Activated CD4-positive, alpha-beta T cell treated with anti-CD3 and anti-CD28 coated beads, Interleukin-2, amount 10 ng/mL, durations not matched to agents 24 days and 14 days (primary cell): ENCODE measurements at regions not wholly inside any gene's neighbourhood (a gene's known extent, or its start where the extent isn't known, plus 50 kb on each side); places are given as distances from the start of the nearest gene placed in this dataset.

Experiments
- DNase-seq: peaks from one replicate; pipeline ENCODE4 v3.0.0; 2022
- H3K27ac Mint-ChIP-seq: one replicate; pipeline ENCODE4 v1.8.0; 2022; ENCODE audit warnings: mild to moderate bottlenecking, mixed read lengths
- H3K27me3 Mint-ChIP-seq: one replicate; pipeline ENCODE4 v1.8.0; 2022; ENCODE audit warnings: mixed read lengths
- H3K36me3 Mint-ChIP-seq: one replicate; pipeline ENCODE4 v1.8.0; 2022; ENCODE audit warnings: low read depth, mild to moderate bottlenecking, mixed read lengths
- H3K4me1 Mint-ChIP-seq: one replicate; pipeline ENCODE4 v1.8.0; 2021; ENCODE audit warnings: mixed read lengths
- H3K4me3 Mint-ChIP-seq: one replicate; pipeline ENCODE4 v1.8.0; 2022; ENCODE audit warnings: mild to moderate bottlenecking, moderate library complexity, mixed read lengths
- H3K9me3 Mint-ChIP-seq: one replicate; pipeline ENCODE4 v1.8.0; 2021; ENCODE audit warnings: mixed read lengths
- intact Hi-C: fragments of 100-400 bp; cut with micrococcal nuclease; formaldehyde crosslinking; loops from one replicate; pipeline ENCODE4 v1.15.1; 2023

GRCh38 chr2:226030369-226030768, 630.9 kb downstream of the NYAP2 start:
- intact Hi-C loops: no loop called here
- no peaks in the 10 kb centered on the region for H3K36me3 Mint-ChIP-seq
- peaks cover 40% of the 10 kb centered on the region for H3K27me3 Mint-ChIP-seq
- H3K9me3 Mint-ChIP-seq: no peaks in the 10 kb centered on the region
- H3K4me1 Mint-ChIP-seq: peaks cover 7% of the 10 kb centered on the region
- H3K27ac Mint-ChIP-seq: no peak overlapping the region
- no peak for DNase-seq
- H3K4me3 Mint-ChIP-seq: no peak overlapping the region

GRCh38 chr2:226023946-226024345, 624.4 kb downstream of the NYAP2 start:
- H3K4me1 Mint-ChIP-seq: no peaks in the 10 kb centered on the region

GRCh38 chr2:226023383-226023782, 623.9 kb downstream of the NYAP2 start:
- H3K4me3 Mint-ChIP-seq: no peak overlapping the region
- no peak overlapping the region for H3K27ac Mint-ChIP-seq
- peaks cover 4% of the 10 kb centered on the region for H3K27me3 Mint-ChIP-seq
- no peak for DNase-seq
- H3K4me1 Mint-ChIP-seq: no peaks in the 10 kb centered on the region
- H3K9me3 Mint-ChIP-seq: peaks cover 5% of the 10 kb centered on the region
- no peaks in the 10 kb centered on the region for H3K36me3 Mint-ChIP-seq
- intact Hi-C loops: no loop called here

More at GRCh38 chr2:226023946-226024345, 624.4 kb downstream of the NYAP2 start:
- Mint-ChIP-seq H3K36me3 (no peaks in the 10 kb centered on the region), H3K27me3 (peaks cover 7% of the 10 kb centered on the region), H3K9me3 (peaks cover 4% of the 10 kb centered on the region), H3K4me3 (no peak overlapping the region), H3K27ac (no peak overlapping the region)
- DNase-seq: no peak
- intact Hi-C loops: no loop called here

GRCh38 chr2:226020956-226021355, 621.4 kb downstream of the NYAP2 start:
- Mint-ChIP-seq H3K27me3 (no peaks in the 10 kb centered on the region), H3K4me1 (no peaks in the 10 kb centered on the region), H3K27ac (no peak overlapping the region), H3K4me3 (no peak overlapping the region), H3K36me3 (no peaks in the 10 kb centered on the region), H3K9me3 (peaks cover 5% of the 10 kb centered on the region)
- intact Hi-C loops: no loop called here
- no peak for DNase-seq

- no peaks in the 10 kb centered on the region for H3K4me1 Mint-ChIP-seq
- no peak for DNase-seq
- no peak overlapping the region for H3K4me3 Mint-ChIP-seq
- H3K36me3 Mint-ChIP-seq: no peaks in the 10 kb centered on the region
- no peak overlapping the region for H3K27ac Mint-ChIP-seq
- peaks cover 5% of the 10 kb centered on the region for H3K9me3 Mint-ChIP-seq
- intact Hi-C loops: no loop called here
- H3K27me3 Mint-ChIP-seq: no peaks in the 10 kb centered on the region
Observed at GRCh38 chr2:226020176-226020575, 620.7 kb downstream of the NYAP2 start.

- H3K4me1 Mint-ChIP-seq: no peaks in the 10 kb centered on the region
- no peak overlapping the region for H3K27ac Mint-ChIP-seq
- no peak overlapping the region for H3K4me3 Mint-ChIP-seq
- no peaks in the 10 kb centered on the region for H3K27me3 Mint-ChIP-seq
- intact Hi-C loops: no loop called here
- no peak for DNase-seq
- H3K9me3 Mint-ChIP-seq: peaks cover 5% of the 10 kb centered on the region
- no peaks in the 10 kb centered on the region for H3K36me3 Mint-ChIP-seq
Observed at GRCh38 chr2:226018641-226019040, 619.1 kb downstream of the NYAP2 start.

GRCh38 chr2:226017537-226017936, 618.0 kb downstream of the NYAP2 start:
- intact Hi-C loops: no loop called here

GRCh38 chr2:226017107-226017506, 617.6 kb downstream of the NYAP2 start:
- DNase-seq: no peak

More at GRCh38 chr2:226017537-226017936, 618.0 kb downstream of the NYAP2 start:
- DNase-seq: no peak
- no peaks in the 10 kb centered on the region for H3K36me3 Mint-ChIP-seq
- no peak overlapping the region for H3K27ac Mint-ChIP-seq
- peaks cover 5% of the 10 kb centered on the region for H3K9me3 Mint-ChIP-seq
- no peak overlapping the region for H3K4me3 Mint-ChIP-seq
- no peaks in the 10 kb centered on the region for H3K27me3 Mint-ChIP-seq
- H3K4me1 Mint-ChIP-seq: no peaks in the 10 kb centered on the region

GRCh38 chr2:226011716-226012450, 612.4 kb downstream of the NYAP2 start:
- H3K36me3 Mint-ChIP-seq: no peaks in the 10 kb centered on the region
- H3K9me3 Mint-ChIP-seq: no peaks in the 10 kb centered on the region
- no peak for DNase-seq
- H3K4me3 Mint-ChIP-seq: no peak overlapping the region
- H3K27me3 Mint-ChIP-seq: no peaks in the 10 kb centered on the region
- no peak overlapping the region for H3K27ac Mint-ChIP-seq
- H3K4me1 Mint-ChIP-seq: no peaks in the 10 kb centered on the region
- intact Hi-C loops: no loop called here

More at GRCh38 chr2:226017107-226017506, 617.6 kb downstream of the NYAP2 start:
- intact Hi-C loops: no loop called here
- H3K9me3 Mint-ChIP-seq: peaks cover 5% of the 10 kb centered on the region
- no peak overlapping the region for H3K27ac Mint-ChIP-seq
- H3K4me1 Mint-ChIP-seq: no peaks in the 10 kb centered on the region
- no peaks in the 10 kb centered on the region for H3K27me3 Mint-ChIP-seq
- H3K4me3 Mint-ChIP-seq: no peak overlapping the region
- H3K36me3 Mint-ChIP-seq: no peaks in the 10 kb centered on the region

GRCh38 chr2:226002438-226002837, 602.9 kb downstream of the NYAP2 start:
- H3K4me3 Mint-ChIP-seq: no peak overlapping the region
- H3K4me1 Mint-ChIP-seq: no peaks in the 10 kb centered on the region
- intact Hi-C loops: no loop called here
- DNase-seq: no peak
- no peak overlapping the region for H3K27ac Mint-ChIP-seq
- H3K9me3 Mint-ChIP-seq: no peaks in the 10 kb centered on the region
- H3K36me3 Mint-ChIP-seq: no peaks in the 10 kb centered on the region
- no peaks in the 10 kb centered on the region for H3K27me3 Mint-ChIP-seq

- Mint-ChIP-seq H3K27ac (no peak overlapping the region), H3K4me1 (no peaks in the 10 kb centered on the region), H3K36me3 (no peaks in the 10 kb centered on the region), H3K9me3 (no peaks in the 10 kb centered on the region), H3K27me3 (no peaks in the 10 kb centered on the region), H3K4me3 (no peak overlapping the region)
- no peak for DNase-seq
- intact Hi-C loops: no loop called here
Observed at GRCh38 chr2:226001716-226002115, 602.2 kb downstream of the NYAP2 start.

GRCh38 chr2:225999692-226000091, 600.2 kb downstream of the NYAP2 start:
- Mint-ChIP-seq H3K4me1 (no peaks in the 10 kb centered on the region), H3K27ac (no peak overlapping the region), H3K4me3 (no peak overlapping the region), H3K27me3 (no peaks in the 10 kb centered on the region), H3K36me3 (no peaks in the 10 kb centered on the region), H3K9me3 (no peaks in the 10 kb centered on the region)
- DNase-seq: no peak
- intact Hi-C loops: no loop called here

- Mint-ChIP-seq H3K36me3 (no peaks in the 10 kb centered on the region), H3K27ac (no peak overlapping the region)
- intact Hi-C loops: no loop called here
Observed at GRCh38 chr2:225998653-225999052, 599.1 kb downstream of the NYAP2 start.

GRCh38 chr2:225998116-225998515, 598.6 kb downstream of the NYAP2 start:
- intact Hi-C loops: no loop called here
- Mint-ChIP-seq H3K4me1 (no peaks in the 10 kb centered on the region), H3K27ac (no peak overlapping the region), H3K9me3 (no peaks in the 10 kb centered on the region), H3K4me3 (no peak overlapping the region), H3K27me3 (no peaks in the 10 kb centered on the region), H3K36me3 (no peaks in the 10 kb centered on the region)
- no peak for DNase-seq

More at GRCh38 chr2:225998653-225999052, 599.1 kb downstream of the NYAP2 start:
- no peaks in the 10 kb centered on the region for H3K4me1 Mint-ChIP-seq
- H3K27me3 Mint-ChIP-seq: no peaks in the 10 kb centered on the region
- no peak overlapping the region for H3K4me3 Mint-ChIP-seq
- no peak for DNase-seq
- H3K9me3 Mint-ChIP-seq: no peaks in the 10 kb centered on the region

GRCh38 chr2:225996462-225996828, 596.9 kb downstream of the NYAP2 start:
- Mint-ChIP-seq H3K36me3 (no peaks in the 10 kb centered on the region), H3K27ac (no peak overlapping the region), H3K4me3 (no peak overlapping the region), H3K9me3 (no peaks in the 10 kb centered on the region), H3K27me3 (no peaks in the 10 kb centered on the region), H3K4me1 (no peaks in the 10 kb centered on the region)
- intact Hi-C loops: no loop called here
- DNase-seq: no peak
